B cell (primary cell): ENCODE measurements at regions not wholly inside any gene's neighbourhood (a gene's known extent, or its start where the extent isn't known, plus 50 kb on each side); places are given as distances from the start of the nearest gene placed in this dataset.

Experiments used
- ATAC-seq: fragments of 200-7000 bp; cut with Tn5 transposase; one replicate; pipeline ENCODE4 v1.10.0; 2021; ENCODE audit warnings: low read depth, mild to moderate bottlenecking, moderate number of reproducible peaks, moderate library complexity
- CTCF ChIA-PET: fragments of 350-600 bp; sonication (Branson Sonifier 250); formaldehyde crosslinking; loops from one replicate; lab custom pipeline; 2021; ENCODE audit warnings: antibody characterized with exemption, inconsistent platforms; lab: Charles Lee
- POLR2A ChIA-PET: fragments of 350-600 bp; sonication (Branson Sonifier 250); formaldehyde crosslinking; loops from one replicate; lab custom pipeline; 2021; ENCODE audit warnings: antibody characterized with exemption; lab: Charles Lee
- DNase-seq: peaks from one replicate; pipeline ENCODE4 v3.0.0; 2013
- H2AFZ ChIP-seq: 2 replicates; pipeline ENCODE4 v1.6.1; 2012; ENCODE audit warnings: mild to moderate bottlenecking, low read depth, low read length; ENCODE audit not compliant: insufficient read depth, poor library complexity, severe bottlenecking
- H3K27ac ChIP-seq, 2 donors: 1 replicate in 1 of 2; 2 replicates in 1 of 2; pipeline ENCODE4 v1.5.1; 2012 to 2013; ENCODE audit warnings: low read length in 2 of 2, mild to moderate bottlenecking in 2 of 2, moderate library complexity in 1 of 2
- H3K27me3 ChIP-seq, 4 experiments: fragments of 200-600 bp in 1 of 4; sonication (generic) in 1 of 4; replicated peaks in 1 of 4; 1 replicate in 2 of 4; 2 replicates in 2 of 4; pipeline versions ENCODE4 v1.6.1 to v1.7.0; 2013 to 2016; ENCODE audit warnings: low read length in 3 of 4, mild to moderate bottlenecking in 2 of 4, mixed read lengths in 1 of 4, moderate library complexity in 1 of 4; ENCODE audit not compliant: insufficient read depth in 4 of 4, control insufficient read depth in 3 of 4; ENCODE audit errors: control extremely low read depth in 1 of 4
- H3K36me3 ChIP-seq, 2 experiments: replicated peaks in 1 of 2; 1 replicate in 1 of 2; 2 replicates in 1 of 2; pipeline versions ENCODE4 v1.6.1 to v1.7.1; 2013; ENCODE audit warnings: low read length in 1 of 2; ENCODE audit not compliant: insufficient read depth in 2 of 2, control insufficient read depth in 1 of 2; ENCODE audit errors: control extremely low read depth in 1 of 2, extremely low read depth in 1 of 2
- H3K4me1 ChIP-seq, 2 donors: fragments of 200-600 bp in 1 of 2; sonication (generic) in 1 of 2; 1 replicate in 1 of 2; 2 replicates in 1 of 2; pipeline versions ENCODE4 v1.5.1 to v1.6.1; 2013 to 2017; ENCODE audit warnings: low read length in 2 of 2; ENCODE audit not compliant: control insufficient read depth in 2 of 2, insufficient read depth in 2 of 2
- H3K4me2 ChIP-seq: replicated peaks from 2 replicates; pipeline ENCODE3; 2012; ENCODE audit warnings: mild to moderate bottlenecking, low read depth, low read length; ENCODE audit not compliant: poor library complexity, severe bottlenecking
- H3K4me3 ChIP-seq, 5 experiments: fragments of 200-600 bp in 1 of 5; sonication (generic) in 1 of 5; 1 replicate in 3 of 5; 2 replicates in 2 of 5; pipeline versions ENCODE4 v1.5.1 to v1.7.0; 2011 to 2016; ENCODE audit warnings: low read length in 4 of 5, mild to moderate bottlenecking in 4 of 5, low read depth in 2 of 5, control low read depth in 1 of 5, moderate library complexity in 1 of 5; ENCODE audit not compliant: insufficient read depth in 1 of 5; ENCODE audit errors: control extremely low read depth in 1 of 5, extremely low read depth in 1 of 5
- H3K79me2 ChIP-seq: fragments of 200-600 bp; sonication (generic); one replicate; pipeline ENCODE4 v1.6.0; 2016; ENCODE audit warnings: low read length; ENCODE audit not compliant: control insufficient read depth, insufficient read depth
- H3K9ac ChIP-seq: fragments of 200-600 bp; sonication (generic); 2 replicates; pipeline ENCODE4 v1.6.1; 2017; ENCODE audit warnings: mild to moderate bottlenecking, low read length, moderate library complexity
- H3K9me3 ChIP-seq, 3 donors: one replicate each; pipeline versions ENCODE4 v1.6.1 to v1.7.1; 2013; ENCODE audit warnings: low read length in 2 of 3; ENCODE audit not compliant: control insufficient read depth in 2 of 3, insufficient read depth in 1 of 3; ENCODE audit errors: control extremely low read depth in 1 of 3
- H4K20me1 ChIP-seq: 2 replicates; pipeline ENCODE4 v1.6.0; 2012; ENCODE audit warnings: mild to moderate bottlenecking, low read length; ENCODE audit not compliant: insufficient read depth, control insufficient read depth, poor library complexity, severe bottlenecking
- H3K27ac Mint-ChIP-seq: one replicate; pipeline ENCODE4 v1.8.0; 2021; ENCODE audit warnings: mixed read lengths
- H3K27me3 Mint-ChIP-seq: one replicate; pipeline ENCODE4 v1.8.0; 2021; ENCODE audit warnings: mixed read lengths
- H3K4me1 Mint-ChIP-seq: one replicate; pipeline ENCODE4 v1.8.0; 2021; ENCODE audit warnings: mixed read lengths
- H3K4me3 Mint-ChIP-seq: one replicate; pipeline ENCODE4 v1.8.0; 2021; ENCODE audit warnings: mixed read lengths
- H3K9me3 Mint-ChIP-seq: one replicate; pipeline ENCODE4 v1.8.0; 2022; ENCODE audit warnings: mixed read lengths; ENCODE audit not compliant: insufficient read depth
- EZH2 ChIP-seq: IDR thresholded peaks from 2 replicates; pipeline ENCODE4 v1.6.1; 2012; ENCODE audit warnings: borderline replicate concordance, low read depth, mild to moderate bottlenecking, moderate library complexity, low read length; ENCODE audit not compliant: insufficient read depth, poor library complexity, severe bottlenecking
- WGBS: methylation state at CpG from one replicate; pipeline ENCODE4 v1.1.5; 2013; ENCODE audit warnings: missing lambda C conversion rate; ENCODE audit not compliant: insufficient coverage; 5-methylcytosine and 5-hydroxymethylcytosine counted together
- intact Hi-C: fragments of 100-400 bp; cut with micrococcal nuclease; formaldehyde crosslinking; loops from one replicate; pipeline ENCODE4 v1.10.0; 2022
- TF ChIP-seq, protein P1 (sequence below): fragments of 200-600 bp; IDR thresholded peaks from one replicate; pipeline ENCODE4 v1.8.0; 2022; ENCODE audit warnings: antibody characterized with exemption, mild to moderate bottlenecking

DNA sequence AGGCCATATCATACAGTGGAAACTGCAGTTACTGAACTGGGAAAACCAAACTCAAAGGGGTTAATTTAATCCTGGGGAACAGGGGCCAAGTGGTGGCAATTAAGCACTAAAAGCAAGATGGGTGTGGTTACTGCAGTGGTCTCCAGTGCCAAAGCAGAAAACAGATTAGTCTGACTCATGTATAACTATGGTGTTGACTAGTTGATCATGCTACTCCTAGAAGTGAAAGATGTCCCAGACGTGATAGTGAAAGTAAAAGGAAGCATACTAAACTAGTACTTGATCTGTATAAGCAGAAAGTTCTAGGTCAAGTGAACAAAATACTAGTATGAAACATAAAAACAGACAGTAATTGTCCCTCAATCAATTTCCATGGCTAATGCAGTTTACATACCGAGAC is 360.0 kb upstream of the SLITRK5 start:
- Histone ChIP-seq H3K9me3 (no peaks in the 10 kb centered on the region), H3K79me2 (no peaks in the 10 kb centered on the region), H4K20me1 (no peaks in the 10 kb centered on the region), H3K36me3 (no peaks in the 10 kb centered on the region), H3K27me3 (no peaks in the 10 kb centered on the region), H3K4me2 (no peak overlapping the region), H2AFZ (no peak overlapping the region), H3K4me3 (no peak overlapping the region), H3K9ac (no peak overlapping the region), H3K27ac (no peak overlapping the region), H3K4me1 (no peaks in the 10 kb centered on the region)
- no peak for DNase-seq
- CTCF ChIA-PET = no interaction called here
- POLR2A ChIA-PET = no interaction called here
- intact Hi-C loops = no loop called here
- no peak overlapping the region for H3K27ac Mint-ChIP-seq
- H3K4me1 Mint-ChIP-seq = no peaks in the 10 kb centered on the region
- peaks cover 5% of the 10 kb centered on the region for H3K9me3 Mint-ChIP-seq
- WGBS = no CpG with 5 or more reads among the region's 2 CpGs
- ATAC-seq = no peak
- H3K27me3 Mint-ChIP-seq = no peaks in the 10 kb centered on the region
- TF ChIP-seq EZH2 = no peak
- TF ChIP-seq, protein P1, sequence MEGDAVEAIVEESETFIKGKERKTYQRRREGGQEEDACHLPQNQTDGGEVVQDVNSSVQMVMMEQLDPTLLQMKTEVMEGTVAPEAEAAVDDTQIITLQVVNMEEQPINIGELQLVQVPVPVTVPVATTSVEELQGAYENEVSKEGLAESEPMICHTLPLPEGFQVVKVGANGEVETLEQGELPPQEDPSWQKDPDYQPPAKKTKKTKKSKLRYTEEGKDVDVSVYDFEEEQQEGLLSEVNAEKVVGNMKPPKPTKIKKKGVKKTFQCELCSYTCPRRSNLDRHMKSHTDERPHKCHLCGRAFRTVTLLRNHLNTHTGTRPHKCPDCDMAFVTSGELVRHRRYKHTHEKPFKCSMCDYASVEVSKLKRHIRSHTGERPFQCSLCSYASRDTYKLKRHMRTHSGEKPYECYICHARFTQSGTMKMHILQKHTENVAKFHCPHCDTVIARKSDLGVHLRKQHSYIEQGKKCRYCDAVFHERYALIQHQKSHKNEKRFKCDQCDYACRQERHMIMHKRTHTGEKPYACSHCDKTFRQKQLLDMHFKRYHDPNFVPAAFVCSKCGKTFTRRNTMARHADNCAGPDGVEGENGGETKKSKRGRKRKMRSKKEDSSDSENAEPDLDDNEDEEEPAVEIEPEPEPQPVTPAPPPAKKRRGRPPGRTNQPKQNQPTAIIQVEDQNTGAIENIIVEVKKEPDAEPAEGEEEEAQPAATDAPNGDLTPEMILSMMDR = no peak
- H3K4me3 Mint-ChIP-seq = no peak overlapping the region

DNA sequence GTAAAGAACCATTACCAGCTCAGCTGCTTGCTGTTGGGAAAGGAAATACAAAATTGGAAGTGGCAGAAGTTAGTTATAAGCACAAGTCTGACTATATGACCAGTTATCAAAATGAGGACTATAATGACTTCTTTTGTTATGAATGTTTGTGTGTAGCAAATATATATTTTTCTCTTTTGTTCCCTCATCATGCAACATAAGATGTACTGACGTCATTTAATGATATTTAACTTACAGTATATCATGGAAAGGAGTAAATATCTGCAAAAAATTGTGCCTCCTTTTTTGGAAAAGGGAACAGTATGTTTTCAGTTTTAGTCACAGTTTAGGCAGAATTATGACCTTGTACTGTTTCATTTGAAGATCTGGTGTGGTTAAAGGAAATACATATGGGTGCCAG is 356.3 kb upstream of the SLITRK5 start:
- H3K27me3 Mint-ChIP-seq = no peaks in the 10 kb centered on the region
- DNase-seq = no peak
- H3K9ac ChIP-seq = no peak overlapping the region
- no peak overlapping the region for H3K4me3 Mint-ChIP-seq
- H3K9me3 Mint-ChIP-seq = peaks cover 4% of the 10 kb centered on the region
- no peak overlapping the region for H3K4me2 ChIP-seq
- WGBS = no CpG with 5 or more reads among the region's 1 CpG
- H3K36me3 ChIP-seq = no peaks in the 10 kb centered on the region
- no peaks in the 10 kb centered on the region for H3K79me2 ChIP-seq
- ATAC-seq = no peak
- ChIA-PET CTCF (no interaction called here), POLR2A (no interaction called here)
- H3K9me3 ChIP-seq = no peaks in the 10 kb centered on the region
- no peaks in the 10 kb centered on the region for H4K20me1 ChIP-seq
- H3K27ac Mint-ChIP-seq = no peak overlapping the region
- no peak overlapping the region for H3K27ac ChIP-seq
- H3K4me1 ChIP-seq = no peaks in the 10 kb centered on the region
- no peak overlapping the region for H3K4me3 ChIP-seq
- intact Hi-C loops = no loop called here
- no peak for TF ChIP-seq EZH2
- TF ChIP-seq, protein P1 = no peak
- H3K27me3 ChIP-seq = no peaks in the 10 kb centered on the region
- no peak overlapping the region for H2AFZ ChIP-seq
- H3K4me1 Mint-ChIP-seq = no peaks in the 10 kb centered on the region
